ENCODE measurements at regions not wholly inside any gene's neighbourhood (a gene's known extent, or its start where the extent isn't known, plus 50 kb on each side); places are given as distances from the start of the nearest gene placed in this dataset.
A peak's percentile ranks its signal among the peaks of the same experiment; 100 is the strongest.

GRCh38 chr5:78701795-78702410 lies 53.3 kb upstream of the LHFPL2 start:
- no peaks in the 10 kb centered on the region for H3K79me2 ChIP-seq (ENCODE audit: control insufficient read depth, insufficient read depth, low read length)
- H4K20me1 ChIP-seq (replicated peaks; ENCODE audit: control insufficient read depth, extremely low read depth, insufficient read depth, low read length), result no peaks in the 10 kb centered on the region
- H3K4me3 ChIP-seq (replicated peaks in 1 of 3; ENCODE audit: insufficient read depth in 1 of 3, low read depth in 1 of 3, low read length in 3 of 3), result no peak overlapping the region
- peaks cover 10% of the 10 kb centered on the region for H3K4me1 ChIP-seq (ENCODE audit: control insufficient read depth, extremely low read depth, insufficient read depth, low read length)
- H2AFZ ChIP-seq (ENCODE audit: low read depth, low read length), result no peak overlapping the region
- H3K9me1 ChIP-seq (replicated peaks; ENCODE audit: control insufficient read depth, extremely low read depth, insufficient read depth, low read length), result no peaks in the 10 kb centered on the region
- no peak for DNase-seq (ENCODE audit: low read depth, low spot score)
- no peaks in the 10 kb centered on the region for H3K36me3 ChIP-seq (ENCODE audit: control insufficient read depth in 2 of 2, extremely low read depth in 1 of 2, insufficient read depth in 2 of 2, low read length in 2 of 2)
- no TSS peak for BruUV-seq (replicated peaks)
- intact Hi-C loops (cut with micrococcal nuclease), result no loop called here
- no peaks in the 10 kb centered on the region for H3K27me3 ChIP-seq (ENCODE audit: control insufficient read depth in 2 of 2, insufficient read depth in 2 of 2, low read length in 2 of 2)
- POLR2A ChIA-PET, result no interaction called here
- TF ChIP-seq CTCF (IDR thresholded peaks at IDR 0.05; ENCODE audit: extremely low read depth in 1 of 2, insufficient read depth in 1 of 2, low read depth in 1 of 2, low read length in 2 of 2) (no peak), POLR2AphosphoS5 (IDR thresholded peaks at IDR 0.05; ENCODE audit: insufficient read depth, low read depth, low read length) (no peak), JUN (IDR thresholded peaks at IDR 0.05; ENCODE audit: borderline replicate concordance, insufficient read depth, insufficient read length, low read depth) (no peak)
- no peak overlapping the region for H3K9ac ChIP-seq (replicated peaks; ENCODE audit: extremely low read depth, insufficient read depth, low read length)
- CTCF ChIA-PET, result no interaction called here
- dilution Hi-C loops (cut with MboI; ENCODE audit: extremely low pct_ligation_motif_present, low sequenced_read_pairs), result no loop called here
- no peak for FAIRE-seq
- no peaks in the 10 kb centered on the region for H3K9me3 ChIP-seq (replicated peaks; ENCODE audit: control insufficient read depth, insufficient read depth, low read length)
- H3K27ac ChIP-seq (ENCODE audit: insufficient read depth, low read depth, low read length), result no peak overlapping the region
- no peak overlapping the region for H3K4me2 ChIP-seq (ENCODE audit: insufficient read depth, low read length)

GRCh38 chr5:78699552-78700153 lies 51.1 kb upstream of the LHFPL2 start:
- H3K79me2 ChIP-seq (ENCODE audit: control insufficient read depth, insufficient read depth, low read length), result no peaks in the 10 kb centered on the region
- no peaks in the 10 kb centered on the region for H3K27me3 ChIP-seq (ENCODE audit: control insufficient read depth in 2 of 2, insufficient read depth in 2 of 2, low read length in 2 of 2)
- H2AFZ ChIP-seq (ENCODE audit: low read depth, low read length), result peak overlapping the region; percentile 80
- no peak overlapping the region for H3K4me3 ChIP-seq (replicated peaks in 1 of 3; ENCODE audit: insufficient read depth in 1 of 3, low read depth in 1 of 3, low read length in 3 of 3)
- intact Hi-C loops (cut with micrococcal nuclease), result no loop called here
- TF ChIP-seq GATA2 (IDR thresholded peaks at IDR 0.05; ENCODE audit: insufficient read depth, insufficient read length, low read depth, low read length) (peak; percentile 11), JUN (IDR thresholded peaks at IDR 0.05; ENCODE audit: borderline replicate concordance, insufficient read depth, insufficient read length, low read depth) (peak; percentile 52), POLR2AphosphoS5 (IDR thresholded peaks at IDR 0.05; ENCODE audit: insufficient read depth, low read depth, low read length) (no peak), FOS (IDR thresholded peaks at IDR 0.05; ENCODE audit: borderline replicate concordance, insufficient read depth, low read length) (peak; percentile 88)
- peaks cover 18% of the 10 kb centered on the region for H3K4me1 ChIP-seq (ENCODE audit: control insufficient read depth, extremely low read depth, insufficient read depth, low read length)
- DNase-seq (ENCODE audit: low read depth, low spot score) (peak; percentile 56), FAIRE-seq (peak; percentile 80)
- H3K9me1 ChIP-seq (replicated peaks; ENCODE audit: control insufficient read depth, extremely low read depth, insufficient read depth, low read length), result no peaks in the 10 kb centered on the region
- BruUV-seq (replicated peaks), result no TSS peak
- POLR2A ChIA-PET, result no interaction called here
- no peaks in the 10 kb centered on the region for H3K36me3 ChIP-seq (ENCODE audit: control insufficient read depth in 2 of 2, extremely low read depth in 1 of 2, insufficient read depth in 2 of 2, low read length in 2 of 2)
- no peaks in the 10 kb centered on the region for H4K20me1 ChIP-seq (replicated peaks; ENCODE audit: control insufficient read depth, extremely low read depth, insufficient read depth, low read length)
- H3K27ac ChIP-seq (ENCODE audit: insufficient read depth, low read depth, low read length), result peak overlapping the region; percentile 32
- H3K9me3 ChIP-seq (replicated peaks; ENCODE audit: control insufficient read depth, insufficient read depth, low read length), result no peaks in the 10 kb centered on the region
- dilution Hi-C loops (cut with MboI; ENCODE audit: extremely low pct_ligation_motif_present, low sequenced_read_pairs), result no loop called here
- H3K9ac ChIP-seq (replicated peaks; ENCODE audit: extremely low read depth, insufficient read depth, low read length), result no peak overlapping the region
- H3K4me2 ChIP-seq (ENCODE audit: insufficient read depth, low read length), result no peak overlapping the region
- CTCF ChIA-PET, result interaction anchor here (0.5 to 1.8 kb wide), 3 partner anchors 9 to 1101 kb away, joined by 3 to 6 read pairs (median 5); no protein-coding TSS in a partner anchor
